MM.1S (cell line): ENCODE measurements at regions not wholly inside any gene's neighbourhood (a gene's known extent, or its start where the extent isn't known, plus 50 kb on each side); places are given as distances from the start of the nearest gene placed in this dataset.

Source experiments
- DNase-seq: peaks from one replicate; pipeline ENCODE4 v3.0.0-alpha.2; 2015
- H2AFZ ChIP-seq: fragments of 300-600 bp; sonication (generic); 2 replicates; pipeline ENCODE4 v1.6.0; 2016; ENCODE audit warnings: antibody characterized with exemption, low read length
- H3F3A ChIP-seq: fragments of 300-600 bp; sonication (generic); 2 replicates; pipeline ENCODE4 v1.6.1; 2016; ENCODE audit warnings: mild to moderate bottlenecking, antibody characterized with exemption, low read length, moderate library complexity, mixed read lengths; ENCODE audit not compliant: insufficient read depth
- H3K27ac ChIP-seq: fragments of 300-600 bp; sonication (generic); 2 replicates; pipeline ENCODE4 v1.5.1; 2016; ENCODE audit warnings: mild to moderate bottlenecking, low read length
- H3K27me3 ChIP-seq: fragments of 300-600 bp; sonication (generic); replicated peaks from 2 replicates; pipeline ENCODE4 v1.6.0; 2016; ENCODE audit warnings: low read length; ENCODE audit not compliant: insufficient read depth
- H3K36me3 ChIP-seq: fragments of 300-600 bp; sonication (generic); replicated peaks from 2 replicates; pipeline ENCODE4 v1.6.1; 2016; ENCODE audit warnings: mild to moderate bottlenecking, low read length, mixed read lengths; ENCODE audit not compliant: insufficient read depth
- H3K4me1 ChIP-seq: fragments of 300-600 bp; sonication (generic); 2 replicates; pipeline ENCODE4 v1.6.1; 2016; ENCODE audit warnings: low read length, mixed read lengths
- H3K4me2 ChIP-seq: fragments of 300-600 bp; sonication (generic); 2 replicates; pipeline ENCODE4 v1.6.0; 2016; ENCODE audit warnings: low read depth, low read length
- H3K4me3 ChIP-seq: fragments of 300-600 bp; sonication (generic); 2 replicates; pipeline ENCODE4 v1.5.1; 2016; ENCODE audit warnings: low read length, mixed read lengths
- H3K79me2 ChIP-seq: fragments of 300-600 bp; sonication (generic); 2 replicates; pipeline ENCODE4 v1.6.1; 2016; ENCODE audit warnings: mixed run types, low read length, mixed read lengths
- H3K9ac ChIP-seq: fragments of 300-600 bp; sonication (generic); 2 replicates; pipeline ENCODE4 v1.6.1; 2016; ENCODE audit warnings: low read length, mixed read lengths
- H3K9me2 ChIP-seq: fragments of 300-600 bp; sonication (generic); replicated peaks from 2 replicates; pipeline ENCODE4 v1.6.1; 2016; ENCODE audit warnings: mild to moderate bottlenecking, low read length, mixed read lengths; ENCODE audit not compliant: insufficient read depth
- H3K9me3 ChIP-seq: fragments of 300-600 bp; sonication (generic); replicated peaks from 2 replicates; pipeline ENCODE4 v1.6.1; 2016; ENCODE audit warnings: mild to moderate bottlenecking, low read length, mixed read lengths; ENCODE audit not compliant: insufficient read depth
- H4K20me1 ChIP-seq: fragments of 300-600 bp; sonication (generic); 2 replicates; pipeline ENCODE4 v1.6.1; 2016; ENCODE audit warnings: mild to moderate bottlenecking, low read length, moderate library complexity, mixed read lengths; ENCODE audit not compliant: insufficient read depth
- CTCF ChIP-seq: fragments of 300-600 bp; sonication (generic); IDR thresholded peaks from 2 replicates; pipeline ENCODE4 v1.5.1; 2016; ENCODE audit warnings: antibody characterized with exemption, low read length, mixed read lengths
- EZH2 ChIP-seq: fragments of 300-600 bp; sonication (generic); optimal IDR thresholded peaks from 2 replicates; pipeline ENCODE3; 2017; ENCODE audit warnings: low read depth, mild to moderate bottlenecking, antibody characterized with exemption, low read length, mixed read lengths
- EZH2phosphoT487 ChIP-seq: fragments of 300-600 bp; sonication (generic); IDR thresholded peaks from 2 replicates; pipeline ENCODE4 v1.6.1; 2018; ENCODE audit warnings: antibody characterized with exemption, low read length

GRCh38 chr3:128554465-128555097, 61.6 kb upstream of the GATA2 start:
- no peaks in the 10 kb centered on the region for H3K9me2 ChIP-seq
- no peak overlapping the region for H2AFZ ChIP-seq
- no peak overlapping the region for H3K27ac ChIP-seq
- no peaks in the 10 kb centered on the region for H3K79me2 ChIP-seq
- peaks cover 52% of the 10 kb centered on the region for H3K27me3 ChIP-seq
- no peak overlapping the region for H3K9ac ChIP-seq
- H3K4me1 ChIP-seq = 0 out of 2 replicates have a peak, but pooled peaks cover under 1% of the 10 kb centered on the region
- TF ChIP-seq CTCF (no peak), EZH2phosphoT487 (no peak), EZH2 (no peak)
- H3F3A ChIP-seq = no peaks in the 10 kb centered on the region
- H3K4me2 ChIP-seq = no peak overlapping the region
- no peaks in the 10 kb centered on the region for H3K36me3 ChIP-seq
- no peak for DNase-seq
- H3K4me3 ChIP-seq = no peak overlapping the region
- no peaks in the 10 kb centered on the region for H4K20me1 ChIP-seq
- H3K9me3 ChIP-seq = no peaks in the 10 kb centered on the region

GRCh38 chr3:128554100-128554464, 61.1 kb upstream of the GATA2 start:
- DNase-seq = no peak
- Histone ChIP-seq H3K36me3 (no peaks in the 10 kb centered on the region), H3K27ac (no peak overlapping the region), H3K27me3 (peaks cover 51% of the 10 kb centered on the region), H4K20me1 (no peaks in the 10 kb centered on the region), H2AFZ (no peak overlapping the region), H3K4me1 (no peaks in the 10 kb centered on the region), H3K9ac (no peak overlapping the region), H3K4me2 (no peak overlapping the region), H3K9me3 (no peaks in the 10 kb centered on the region), H3K4me3 (no peak overlapping the region), H3K79me2 (no peaks in the 10 kb centered on the region), H3F3A (no peaks in the 10 kb centered on the region), H3K9me2 (no peaks in the 10 kb centered on the region)
- no peak for TF ChIP-seq EZH2phosphoT487
- no peak for TF ChIP-seq CTCF
- TF ChIP-seq EZH2 = no peak

DNA sequence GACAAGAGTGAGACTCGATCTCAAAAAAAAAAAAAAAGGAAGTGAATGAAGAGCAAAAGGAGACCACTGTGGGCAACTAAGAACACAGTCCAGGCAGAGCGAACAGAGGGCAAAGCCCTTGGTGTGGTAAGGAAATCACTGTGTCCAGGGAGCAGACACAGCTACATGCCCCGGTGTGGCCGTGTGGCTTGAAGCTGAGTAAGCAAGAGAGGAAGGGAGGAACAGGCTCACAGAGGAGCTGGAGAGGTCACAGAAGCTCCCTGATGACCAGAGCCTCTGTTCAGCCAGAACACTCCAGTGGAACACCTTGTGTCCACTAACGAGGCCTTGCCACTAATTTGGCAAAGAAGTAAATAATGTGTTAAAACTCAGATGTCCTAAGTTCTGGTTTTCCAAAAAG, 60.6 kb upstream of the GATA2 start:
- no peak overlapping the region for H2AFZ ChIP-seq
- DNase-seq = no peak
- H3K4me3 ChIP-seq = no peak overlapping the region
- no peaks in the 10 kb centered on the region for H3K79me2 ChIP-seq
- H3F3A ChIP-seq = no peaks in the 10 kb centered on the region
- no peaks in the 10 kb centered on the region for H3K36me3 ChIP-seq
- peaks cover 51% of the 10 kb centered on the region for H3K27me3 ChIP-seq
- TF ChIP-seq EZH2phosphoT487 = no peak
- TF ChIP-seq CTCF = no peak
- H4K20me1 ChIP-seq = no peaks in the 10 kb centered on the region
- H3K4me1 ChIP-seq = no peaks in the 10 kb centered on the region
- no peak overlapping the region for H3K27ac ChIP-seq
- H3K9ac ChIP-seq = no peak overlapping the region
- H3K9me3 ChIP-seq = no peaks in the 10 kb centered on the region
- H3K9me2 ChIP-seq = no peaks in the 10 kb centered on the region
- H3K4me2 ChIP-seq = no peak overlapping the region
